DMS153 treated with DMSO at 0.1 percent for 48 hours (cell line): ENCODE measurements at regions not wholly inside any gene's neighbourhood (a gene's known extent, or its start where the extent isn't known, plus 50 kb on each side); places are given as distances from the start of the nearest gene placed in this dataset.

Experiments
- DNase-seq: peaks from one replicate; lab custom pipeline; 2025; ENCODE audit not compliant: unreplicated experiment; lab: John Stamatoyannopoulos, UW

DNA sequence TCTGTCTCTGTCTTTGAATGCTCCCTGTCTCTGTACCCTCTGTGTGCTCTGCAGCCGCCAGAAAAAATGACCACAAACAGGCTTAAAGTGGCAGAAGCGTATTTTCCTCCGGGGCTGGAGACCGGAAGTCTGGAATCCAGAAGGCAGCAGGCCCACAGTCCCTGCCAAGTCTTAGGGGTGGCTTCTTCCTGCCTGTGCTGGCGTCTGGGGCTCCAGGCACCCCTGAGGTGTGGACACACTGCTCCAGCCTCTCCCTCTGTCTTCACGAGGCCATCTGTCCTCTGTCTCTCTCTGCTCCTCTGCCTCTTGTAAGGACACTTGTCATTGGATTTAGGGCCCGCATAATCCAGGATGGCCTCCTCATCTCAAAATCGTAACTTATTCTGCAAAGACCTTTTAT, 298.4 kb upstream of the IRX4 start:
- DNase-seq: no peak

DNA sequence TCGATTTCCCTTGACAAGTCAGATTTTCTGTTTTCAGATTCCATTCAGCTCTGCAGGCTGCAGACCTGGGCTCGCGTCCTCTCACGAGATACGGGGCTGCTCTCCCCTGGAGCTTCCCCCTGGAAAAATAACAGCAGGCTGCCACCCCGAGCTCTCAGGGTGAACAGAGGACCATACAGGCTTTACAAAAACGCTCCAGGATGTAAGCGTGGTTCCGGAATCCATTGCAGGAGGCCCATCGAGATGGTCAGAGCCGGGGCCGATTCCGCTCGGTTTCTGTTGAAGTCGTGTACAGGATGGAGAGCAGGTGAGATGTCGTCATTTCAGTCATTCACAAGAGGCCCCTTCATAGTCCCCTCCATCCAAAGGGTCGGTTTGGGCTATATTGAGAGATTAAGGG, 297.7 kb upstream of the IRX4 start:
- no peak for DNase-seq

DNA sequence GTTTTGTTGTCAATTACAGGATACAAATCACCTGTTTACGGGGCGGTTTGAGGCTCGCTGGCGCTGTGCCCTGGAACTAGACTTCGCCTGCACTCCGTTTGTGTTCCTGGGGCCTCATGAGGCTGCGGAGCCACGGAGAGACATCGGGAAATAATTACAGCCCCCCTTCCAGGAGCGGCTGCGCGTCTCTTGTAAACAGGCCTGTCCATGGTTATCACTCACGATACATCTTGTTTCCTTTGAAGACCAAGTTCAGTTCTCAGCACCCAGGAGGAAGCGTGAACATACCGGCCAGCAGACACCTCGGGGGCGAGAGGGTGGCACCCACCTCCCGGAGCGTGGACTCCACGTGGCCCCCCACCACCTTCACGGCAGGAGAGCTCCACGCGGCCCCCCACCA, 297.1 kb upstream of the IRX4 start:
- no peak for DNase-seq

DNA sequence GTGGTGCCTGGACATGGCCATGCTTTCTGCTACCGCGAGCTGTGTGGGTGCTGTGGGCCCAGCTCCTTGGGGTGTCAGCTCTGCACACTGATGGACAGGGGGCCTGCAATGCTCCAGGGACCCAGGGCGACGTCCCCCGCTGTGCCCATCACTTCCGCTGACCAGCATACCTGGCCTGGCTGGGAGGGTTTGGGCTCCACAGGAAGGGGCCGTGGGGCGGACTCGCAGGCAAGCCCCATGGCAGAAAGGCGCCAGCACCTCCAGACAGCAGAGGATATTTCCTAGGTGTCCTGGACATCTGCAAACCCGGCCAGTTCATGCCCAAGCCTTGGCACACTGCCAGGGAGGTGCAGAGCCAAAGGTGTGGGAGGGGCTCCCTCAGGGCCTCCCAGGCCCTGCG, 295.8 kb upstream of the IRX4 start:
- no peak for DNase-seq

DNA sequence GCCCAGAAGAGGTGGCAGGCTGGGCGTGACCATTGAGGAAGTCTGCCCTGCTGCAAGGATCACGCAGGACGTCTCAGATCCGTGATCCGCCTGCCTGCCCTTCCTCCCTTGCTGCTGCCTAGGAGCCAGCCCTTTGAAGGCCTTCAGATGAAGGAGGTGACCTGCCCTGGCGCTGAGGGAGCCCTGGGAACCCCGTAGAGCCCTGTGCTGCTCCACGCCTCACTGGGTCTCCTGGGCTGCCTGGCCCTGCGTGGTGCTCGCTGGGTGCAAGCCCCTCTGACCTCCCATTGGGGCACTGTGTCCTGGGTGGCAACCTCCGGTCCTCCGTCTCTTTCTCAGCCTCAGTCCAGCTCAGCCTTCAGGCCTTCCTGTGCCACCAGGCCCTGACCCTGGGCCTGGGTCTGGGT, 295.3 kb upstream of the IRX4 start:
- no peak for DNase-seq

DNA sequence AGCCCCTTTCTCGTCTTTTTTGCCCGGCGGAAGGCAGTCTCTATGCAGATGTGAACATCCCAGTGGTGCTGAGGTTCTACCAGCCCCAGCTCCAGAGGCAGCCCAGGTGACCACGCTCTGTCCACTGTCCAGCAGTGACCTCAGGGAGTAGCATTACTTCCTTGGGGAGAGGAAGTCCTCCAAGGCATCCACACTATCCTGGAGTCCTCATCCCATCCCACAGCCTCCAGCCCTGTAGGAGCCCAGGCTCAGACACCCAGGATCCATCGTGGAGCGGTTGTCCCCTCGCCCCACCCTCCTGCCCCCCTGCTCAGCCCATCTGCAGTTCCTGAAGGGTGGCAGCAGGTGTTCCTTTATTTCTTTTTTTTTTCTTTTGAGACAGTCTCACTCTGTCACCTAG, 294.5 kb upstream of the IRX4 start:
- DNase-seq: no peak

DNA sequence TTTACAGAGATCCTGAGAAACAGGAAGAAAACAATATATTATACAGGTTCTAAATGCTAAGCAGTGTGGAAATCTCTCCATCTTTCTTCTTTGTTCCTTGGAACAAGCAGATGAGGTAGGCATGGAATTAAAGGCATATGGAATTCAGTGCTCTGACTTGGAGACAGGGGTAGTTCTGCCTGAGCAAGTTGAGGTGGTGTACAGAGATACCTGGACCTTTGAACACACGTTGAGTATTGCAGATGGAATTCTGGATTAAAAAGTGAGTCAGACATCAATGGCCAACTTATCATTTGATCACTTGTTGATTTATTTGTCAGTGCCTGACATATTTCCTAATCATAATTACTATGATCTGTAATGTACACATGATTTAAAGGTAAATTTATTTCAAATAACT, 293.9 kb upstream of the IRX4 start:
- DNase-seq: no peak

DNA sequence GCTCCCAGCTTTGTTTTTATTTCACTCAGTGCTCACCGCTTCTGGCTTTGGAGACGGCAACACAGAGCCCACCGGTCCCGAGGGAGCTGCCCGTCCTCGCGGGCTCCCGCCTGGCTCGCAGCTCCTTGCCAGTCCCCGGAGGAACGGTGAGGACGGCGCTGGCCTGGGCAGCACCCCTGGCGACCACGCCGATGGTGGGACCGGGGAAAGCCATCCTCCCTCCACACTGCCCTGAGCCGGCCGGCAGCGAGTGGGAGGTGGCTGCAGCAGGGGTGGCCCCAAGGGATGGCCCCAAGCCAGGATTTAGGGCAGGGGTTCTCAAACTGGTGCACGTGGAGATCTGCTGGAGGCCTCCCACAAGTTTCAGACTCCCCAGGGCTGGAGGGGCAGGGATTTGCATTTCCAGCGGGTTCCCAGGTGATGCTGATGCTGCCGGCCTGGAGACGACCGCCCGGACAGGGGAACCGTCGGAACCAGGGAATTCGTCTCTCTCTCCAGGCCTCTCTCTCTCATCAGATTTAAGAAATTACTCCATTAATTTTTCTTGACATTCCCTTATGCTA, 293.2 kb upstream of the IRX4 start:
- no peak for DNase-seq

DNA sequence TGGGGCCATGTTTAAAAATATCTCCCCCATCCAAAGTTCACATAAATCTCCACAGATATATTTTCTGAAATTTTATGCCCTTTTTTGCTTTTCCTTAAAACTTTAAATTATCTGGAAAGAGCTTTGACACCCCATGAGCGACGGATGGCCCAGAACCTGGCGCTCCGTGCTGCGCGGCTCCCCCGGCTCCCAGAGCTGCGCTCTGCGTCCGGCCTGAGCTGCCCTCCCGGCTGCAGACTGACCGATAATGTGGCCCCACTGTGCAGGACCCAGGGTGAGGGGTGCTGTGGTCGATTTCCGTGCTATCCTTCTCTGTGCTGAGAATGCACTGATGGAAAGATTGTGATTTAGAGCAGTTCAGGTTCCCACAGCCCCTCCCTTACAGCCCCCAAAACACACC, 292.3 kb upstream of the IRX4 start:
- no peak for DNase-seq

DNA sequence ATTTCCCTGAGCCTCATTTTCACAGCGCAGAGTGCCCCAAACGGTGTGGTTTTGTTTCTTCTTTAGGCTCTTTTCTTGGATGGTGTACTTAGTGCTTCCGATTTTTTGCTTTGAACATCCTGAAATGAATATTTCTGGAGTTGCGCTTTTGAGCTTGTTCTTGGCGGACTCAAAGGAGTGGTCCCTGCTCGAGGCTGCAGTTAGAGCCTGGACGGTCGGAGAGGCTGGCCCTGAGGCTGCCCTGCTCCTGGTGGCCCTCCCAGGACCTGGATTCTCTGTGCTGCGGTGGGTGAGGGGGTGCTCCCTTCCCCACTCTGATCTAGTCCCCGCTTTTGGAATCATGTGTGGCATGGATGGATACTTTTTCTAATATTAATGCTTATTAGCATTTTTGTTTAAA, 291.8 kb upstream of the IRX4 start:
- DNase-seq: no peak

DNA sequence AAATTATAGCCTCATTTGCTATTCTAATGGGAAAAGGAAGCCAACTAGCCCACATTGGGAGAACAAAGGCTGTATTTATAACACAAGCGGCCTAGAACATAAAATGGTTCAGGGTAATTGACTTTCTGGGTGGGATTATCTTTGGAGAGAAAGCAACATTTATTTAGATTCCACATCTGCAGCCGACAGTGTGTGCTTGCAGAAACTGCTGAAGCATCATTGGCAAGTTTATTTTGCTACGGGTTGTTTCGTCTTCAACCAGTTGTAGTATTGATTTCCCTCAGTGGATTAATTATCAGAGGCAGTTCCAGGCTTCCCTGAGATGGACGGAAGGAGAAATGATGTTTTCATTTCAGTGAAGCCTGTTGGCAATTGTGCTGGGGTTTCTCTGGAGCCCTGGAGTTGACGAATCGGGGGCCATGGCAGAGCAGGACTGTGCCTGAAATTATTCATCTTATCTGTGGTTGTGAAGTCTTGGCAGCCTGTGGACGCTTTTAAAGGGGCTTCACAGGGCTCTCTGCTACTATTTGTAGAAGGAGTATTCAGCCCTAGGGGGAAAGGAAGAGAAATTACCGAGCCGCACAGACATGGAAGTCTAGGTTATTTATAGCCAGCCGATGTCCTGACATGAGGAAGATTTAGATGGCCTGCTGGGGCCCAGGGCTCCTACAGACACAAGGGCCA, 290.6 kb upstream of the IRX4 start:
- DNase-seq: no peak

DNA sequence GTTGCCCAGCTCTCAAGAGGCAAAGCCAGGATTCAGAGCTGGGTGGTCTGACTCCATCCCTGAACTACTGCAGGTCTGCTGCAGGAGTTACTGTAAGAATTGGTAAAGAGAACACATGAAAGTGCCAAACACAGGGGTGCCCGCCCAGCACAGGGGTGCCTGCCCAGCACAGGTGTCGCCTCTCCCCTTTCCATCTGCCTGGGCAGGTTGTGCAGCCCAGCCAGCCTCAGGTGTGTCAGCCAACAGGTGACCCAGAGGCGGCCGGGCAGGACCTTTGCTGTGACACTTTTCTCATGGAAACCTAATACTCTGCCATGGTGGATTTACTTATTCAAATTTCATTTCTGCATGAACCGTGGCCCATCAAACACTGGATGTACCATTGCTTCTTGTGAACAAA, 289.7 kb upstream of the IRX4 start:
- DNase-seq: no peak

DNA sequence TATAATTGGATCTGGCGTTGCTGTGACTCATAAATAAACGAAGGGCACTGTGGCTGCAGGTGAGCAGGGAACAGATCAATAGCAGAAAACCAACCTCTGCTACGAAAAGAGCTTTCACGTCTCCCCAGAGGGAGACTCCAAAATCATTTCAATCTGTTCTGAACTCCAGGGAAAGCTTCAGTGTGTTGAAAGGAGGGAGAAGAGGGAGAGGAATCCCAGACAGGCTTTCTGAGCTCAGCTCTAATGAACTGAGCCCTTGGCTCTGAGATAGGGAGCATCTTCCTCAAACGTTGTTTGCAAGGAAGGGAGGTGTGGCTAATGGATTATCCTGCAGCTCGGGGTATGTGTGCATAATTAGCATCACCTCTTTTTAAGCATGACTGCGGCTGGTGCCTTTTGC, 288.0 kb upstream of the IRX4 start:
- no peak for DNase-seq

DNA sequence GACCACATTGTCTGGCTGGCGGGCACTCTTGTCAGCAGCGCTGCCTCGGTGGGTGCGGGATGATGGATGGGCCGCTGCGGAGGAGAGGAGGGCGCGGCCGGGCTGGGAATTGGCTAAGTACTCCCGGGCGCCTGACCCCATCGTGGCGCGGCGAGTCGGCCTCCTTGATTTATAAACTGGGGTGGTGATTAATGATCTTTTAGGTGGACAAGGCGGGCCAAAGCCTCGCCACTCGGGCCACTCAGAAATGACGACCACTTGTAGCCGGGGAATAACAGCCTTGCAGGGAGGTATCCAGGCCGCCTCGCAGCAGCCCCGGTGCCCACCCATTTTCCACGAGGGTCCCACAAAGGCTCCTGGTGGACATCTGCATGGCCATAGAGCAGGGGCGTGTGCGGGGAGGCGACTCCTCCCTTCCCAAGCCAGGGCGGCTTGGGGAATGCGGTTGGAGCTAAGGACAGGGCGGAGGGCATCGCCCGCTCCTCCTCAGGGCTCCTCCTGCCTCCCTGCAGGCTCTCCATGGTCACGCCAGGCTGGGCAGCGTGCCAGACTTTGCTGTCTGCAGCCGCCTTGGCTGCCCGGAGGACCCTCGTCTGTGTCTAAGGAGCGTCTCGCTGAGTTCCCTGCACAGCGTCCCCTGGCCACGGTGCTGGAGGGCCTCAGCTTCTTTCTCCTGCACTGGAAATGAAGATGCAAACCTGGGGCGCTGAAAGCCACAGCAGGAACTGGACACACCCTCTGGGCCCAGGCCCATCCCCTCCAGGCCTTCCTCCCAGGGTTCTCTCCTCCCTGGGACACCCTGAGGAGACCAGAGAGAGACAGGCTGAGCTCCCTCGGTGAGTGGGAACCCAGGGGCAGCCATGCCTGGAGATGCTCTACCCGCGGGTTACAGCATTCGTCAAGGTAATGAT, 287.4 kb upstream of the IRX4 start:
- DNase-seq: no peak

DNA sequence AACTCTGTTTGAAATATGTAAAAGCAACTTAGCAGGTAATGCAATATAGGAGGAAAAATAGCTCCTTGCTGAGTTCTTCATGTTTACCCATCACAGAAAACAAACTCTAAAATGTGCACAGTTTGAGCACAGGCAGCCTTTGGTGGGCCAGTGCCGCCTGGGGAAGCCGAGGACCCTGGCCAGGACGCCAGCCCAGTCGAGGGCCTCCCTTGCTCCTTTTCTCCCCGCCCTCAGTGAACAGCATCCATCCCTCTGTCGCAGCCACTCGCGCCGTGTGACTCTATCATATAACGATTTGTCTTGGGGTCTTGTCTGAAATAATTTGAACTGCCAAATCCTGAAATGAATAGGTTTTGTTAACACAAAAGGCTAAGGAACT, 286.7 kb upstream of the IRX4 start:
- DNase-seq: no peak

DNA sequence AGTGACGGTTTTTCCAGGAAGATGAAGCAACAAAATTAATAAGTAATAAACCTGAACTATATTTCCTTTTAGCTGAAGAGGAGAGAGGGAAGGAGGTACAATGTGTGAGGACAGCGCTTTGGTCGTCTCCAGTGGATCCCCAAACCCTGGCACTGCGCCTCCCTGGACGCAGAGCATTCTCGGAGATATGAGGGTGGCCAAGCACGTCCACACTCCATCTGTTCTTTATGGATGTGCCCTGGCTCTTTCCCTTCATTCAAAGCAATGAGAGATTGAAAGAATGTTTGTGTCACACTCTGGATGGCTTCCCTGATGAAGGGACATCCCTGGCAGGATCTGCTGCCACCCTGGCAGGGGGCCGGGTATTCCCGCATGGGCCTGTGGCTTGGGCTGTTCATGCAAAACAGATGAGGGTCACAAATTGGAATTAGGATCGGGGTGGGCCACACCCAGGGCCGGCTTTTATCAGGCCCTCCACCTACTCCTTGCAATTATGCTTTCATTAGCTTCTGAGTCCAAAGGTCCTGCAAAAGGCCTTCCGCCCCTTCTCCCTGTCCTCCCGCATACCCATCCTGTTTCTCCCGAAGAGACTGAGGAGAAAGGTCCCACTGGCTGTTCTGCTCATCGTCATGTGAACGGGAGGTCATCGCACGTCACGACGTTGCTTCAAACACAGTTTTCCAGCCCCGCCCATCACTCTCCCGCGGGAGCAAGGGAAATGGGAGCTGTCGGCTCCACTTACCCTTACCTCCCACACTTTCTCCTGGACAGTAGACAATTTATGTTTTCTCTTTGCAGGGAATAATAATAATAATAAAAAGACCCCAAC, 286.1 kb upstream of the IRX4 start:
- DNase-seq: no peak

DNA sequence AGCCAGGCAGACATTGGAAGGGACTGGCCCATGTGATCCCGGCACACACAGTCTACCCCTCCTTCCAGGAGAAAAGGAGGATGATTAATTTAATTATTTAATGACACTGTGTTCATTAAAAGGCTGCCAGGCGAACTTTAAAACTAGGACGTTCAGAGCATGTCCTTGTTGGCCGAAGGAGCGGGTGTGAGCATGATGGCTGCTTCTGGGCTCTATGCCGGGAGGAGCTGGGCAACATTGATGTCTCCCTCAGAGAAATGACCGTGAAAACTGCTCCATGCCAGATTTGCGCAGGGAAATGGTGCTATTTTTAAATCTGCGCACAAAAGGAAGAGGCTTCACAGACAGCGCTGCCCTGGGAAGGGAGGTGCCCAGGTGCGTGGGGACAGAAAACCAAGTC, 284.9 kb upstream of the IRX4 start:
- no peak for DNase-seq

DNA sequence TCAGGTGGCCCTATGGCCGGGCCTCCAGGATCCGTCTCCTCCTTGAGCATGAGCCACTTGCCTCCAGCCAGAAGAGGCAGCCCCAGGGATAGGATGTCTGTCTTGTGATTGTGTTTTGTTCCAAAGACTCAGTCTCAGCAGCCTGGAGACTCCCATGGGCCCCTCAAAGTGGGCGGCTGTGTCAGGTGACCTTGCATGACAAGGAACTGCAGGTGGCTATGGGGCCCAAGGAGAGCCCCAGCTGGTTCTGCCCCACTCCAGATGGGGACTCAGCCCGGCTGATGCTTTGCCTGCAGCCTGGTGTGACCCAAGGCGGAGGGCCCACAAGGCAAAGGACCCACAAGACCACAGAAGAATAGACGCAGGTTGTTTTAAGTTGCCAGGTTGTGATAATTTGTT, 284.3 kb upstream of the IRX4 start:
- DNase-seq: no peak

DNA sequence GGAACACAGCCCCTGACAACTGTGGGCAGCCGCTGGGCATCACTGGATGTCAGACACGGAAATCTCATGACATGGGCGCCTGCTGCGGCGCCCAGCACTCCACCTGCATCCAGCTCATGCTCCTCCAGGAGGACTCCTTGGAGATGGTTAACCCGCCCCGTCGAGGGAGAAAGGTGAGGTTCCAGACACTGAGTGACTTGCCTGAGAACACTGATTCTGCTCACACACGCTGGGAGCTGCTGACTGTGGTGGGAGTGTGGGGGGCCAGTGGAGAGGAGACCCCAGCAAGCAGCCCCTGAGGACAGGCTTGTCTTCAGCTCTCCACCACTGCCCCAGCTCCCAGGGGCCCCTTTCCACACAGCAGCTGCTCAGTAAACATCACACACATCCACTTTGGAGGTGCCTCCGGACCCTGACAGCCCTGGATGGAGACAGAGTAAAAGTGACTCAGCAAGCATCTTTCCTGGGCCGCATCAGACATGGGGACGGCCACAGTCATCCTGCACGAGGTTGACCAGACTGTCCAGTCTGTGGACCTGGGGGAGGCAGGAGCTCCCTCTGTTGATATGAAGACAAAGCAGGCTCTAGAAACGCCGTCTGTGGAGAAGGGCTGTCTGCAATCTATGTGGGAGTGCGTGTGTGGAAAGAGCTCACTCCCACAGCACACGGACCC, 283.7 kb upstream of the IRX4 start:
- DNase-seq: no peak

DNA sequence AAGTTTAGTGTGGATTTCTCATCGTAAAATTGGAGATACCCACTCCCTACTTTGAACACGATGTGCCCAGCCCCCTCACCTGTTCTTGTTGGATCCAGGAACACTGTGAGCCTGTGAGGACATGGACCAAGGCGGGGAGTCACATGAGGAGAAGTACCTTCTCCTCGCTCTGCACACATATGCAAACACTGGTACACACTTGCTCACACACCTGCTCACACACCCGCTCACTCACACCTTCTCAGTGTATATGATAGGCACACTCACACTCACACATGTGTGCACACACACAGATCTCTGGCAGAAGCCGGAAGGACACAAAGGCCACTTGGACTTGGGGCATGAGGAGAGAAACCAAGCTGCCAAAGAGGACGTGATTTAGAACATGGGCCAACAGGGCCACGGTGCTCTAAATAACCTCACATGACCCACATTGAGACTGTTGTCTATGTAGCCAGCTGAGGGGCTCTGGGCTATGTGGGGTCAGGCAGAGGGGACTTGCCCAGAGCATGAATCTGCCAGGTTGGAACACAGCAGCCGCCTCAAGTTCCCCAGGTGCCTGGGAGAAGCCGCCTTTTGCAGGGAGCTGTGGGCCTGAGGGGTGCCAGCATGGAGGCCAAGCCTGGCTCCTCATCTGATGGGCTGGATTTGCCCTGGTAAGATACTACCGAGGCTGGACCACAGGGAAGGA, 283.0 kb upstream of the IRX4 start:
- DNase-seq: no peak
